OCI-LY7 (cell line): ENCODE measurements at regions not wholly inside any gene's neighbourhood (a gene's known extent, or its start where the extent isn't known, plus 50 kb on each side); places are given as distances from the start of the nearest gene placed in this dataset.

ENCODE experiments used
- BruUV-seq: library from RNA; stranded (reverse); fragments of 400-500 nt; replicated peaks from 2 replicates; lab custom pipeline; 2021; lab: Mats Ljungman, UMichigan
- CTCF ChIA-PET: fragments of 300-600 bp; sonication (Branson Sonifier 250); formaldehyde crosslinking; loops from one replicate; lab custom pipeline; 2022; ENCODE audit warnings: antibody characterized with exemption; ENCODE audit not compliant: unreplicated experiment; lab: Charles Lee
- POLR2A ChIA-PET: fragments of 300-600 bp; sonication (Branson Sonifier 250); formaldehyde crosslinking; loops from one replicate; lab custom pipeline; 2022; ENCODE audit warnings: antibody characterized with exemption; lab: Charles Lee
- DNase-seq: peaks from one replicate; pipeline ENCODE4 v3.0.0-alpha.2; 2015; ENCODE audit warnings: low spot score
- H2AFZ ChIP-seq: fragments of 200-600 bp; sonication (generic), shearing (Covaris generic); 2 replicates; pipeline ENCODE4 v1.6.1; 2014; ENCODE audit warnings: mild to moderate bottlenecking, antibody characterized with exemption, low read length, moderate library complexity
- H3K27ac ChIP-seq: fragments of 200-600 bp; sonication (generic); 2 replicates; pipeline ENCODE4 v1.5.1; 2014; ENCODE audit warnings: mixed run types, low read depth, mild to moderate bottlenecking, moderate library complexity, low read length, inconsistent platforms; ENCODE audit not compliant: poor library complexity, severe bottlenecking
- H3K36me3 ChIP-seq: fragments of 200-600 bp; sonication (generic); 2 replicates; pipeline ENCODE4 v1.6.1; 2014; ENCODE audit warnings: mild to moderate bottlenecking, antibody characterized with exemption, low read length, moderate library complexity, mixed read lengths; ENCODE audit not compliant: insufficient read depth
- H3K4me1 ChIP-seq: fragments of 200-600 bp; sonication (generic); 2 replicates; pipeline ENCODE4 v1.5.1; 2014; ENCODE audit warnings: mild to moderate bottlenecking, low read length; ENCODE audit not compliant: insufficient read depth, poor library complexity, severe bottlenecking
- H3K4me2 ChIP-seq: fragments of 200-600 bp; sonication (generic); 2 replicates; pipeline ENCODE4 v1.6.1; 2014; ENCODE audit warnings: mild to moderate bottlenecking, low read length
- H3K4me3 ChIP-seq: fragments of 200-600 bp; sonication (generic); 2 replicates; pipeline ENCODE4 v1.5.1; 2014; ENCODE audit warnings: mild to moderate bottlenecking, low read depth, low read length; ENCODE audit not compliant: poor library complexity, severe bottlenecking
- H3K79me2 ChIP-seq: fragments of 200-600 bp; sonication (generic); 2 replicates; pipeline ENCODE4 v1.6.1; 2016; ENCODE audit warnings: low read depth, mild to moderate bottlenecking, low read length, moderate library complexity, mixed read lengths; ENCODE audit not compliant: insufficient read depth
- H3K9me2 ChIP-seq: fragments of 200-600 bp; sonication (generic); 2 replicates; pipeline ENCODE4 v1.6.1; 2016; ENCODE audit warnings: mild to moderate bottlenecking, low read length, mixed read lengths; ENCODE audit not compliant: insufficient read depth
- H3K9me3 ChIP-seq: fragments of 200-600 bp; sonication (generic); 2 replicates; pipeline ENCODE4 v1.6.1; 2014; ENCODE audit warnings: mild to moderate bottlenecking, mixed run types, low read length, mixed read lengths
- H4K20me1 ChIP-seq: fragments of 200-600 bp; sonication (generic); 2 replicates; pipeline ENCODE4 v1.6.1; 2014; ENCODE audit warnings: mild to moderate bottlenecking, antibody characterized with exemption, low read length, moderate library complexity, mixed read lengths; ENCODE audit not compliant: insufficient read depth
- CTCF ChIP-seq: fragments of 200-600 bp; sonication (generic); conservative IDR thresholded peaks from 2 replicates; pipeline ENCODE4 v1.5.1; 2014; ENCODE audit warnings: mild to moderate bottlenecking, antibody characterized with exemption, low read length, moderate library complexity, mixed read lengths
- EZH2phosphoT487 ChIP-seq: fragments of 200-600 bp; sonication (generic); IDR thresholded peaks from 2 replicates; pipeline ENCODE4 v1.6.1; 2018; ENCODE audit warnings: low read depth, borderline replicate concordance, mild to moderate bottlenecking, mixed run types, antibody characterized with exemption, low read length, moderate library complexity, mixed read lengths
- intact Hi-C: fragments of 100-400 bp; cut with micrococcal nuclease; formaldehyde crosslinking; loops from one replicate; pipeline ENCODE4 v1.10.0; 2022; ENCODE audit not compliant: unreplicated experiment

GRCh38 chr2:188663301-188663700 lies 310.9 kb upstream of the COL3A1 start:
- TF ChIP-seq CTCF = no peak
- no peak for TF ChIP-seq EZH2phosphoT487
- no peak overlapping the region for H3K4me3 ChIP-seq
- intact Hi-C loops = no loop called here
- no peaks in the 10 kb centered on the region for H4K20me1 ChIP-seq
- no peaks in the 10 kb centered on the region for H3K9me3 ChIP-seq
- H3K4me1 ChIP-seq = no peaks in the 10 kb centered on the region
- H3K36me3 ChIP-seq = no peaks in the 10 kb centered on the region
- no peaks in the 10 kb centered on the region for H3K79me2 ChIP-seq
- no TSS peak for BruUV-seq
- ChIA-PET CTCF (no interaction called here), POLR2A (interaction anchor here (0.7 kb wide), 1 partner anchor 1888 kb away, joined by 3 read pairs; no protein-coding TSS in a partner anchor)
- no peak overlapping the region for H2AFZ ChIP-seq
- H3K4me2 ChIP-seq = no peak overlapping the region
- DNase-seq = no peak
- no peaks in the 10 kb centered on the region for H3K9me2 ChIP-seq
- no peak overlapping the region for H3K27ac ChIP-seq

- no TSS peak for BruUV-seq
- CTCF ChIA-PET = no interaction called here
- no peak for TF ChIP-seq EZH2phosphoT487
- no peak for TF ChIP-seq CTCF
- Histone ChIP-seq H3K4me1 (no peaks in the 10 kb centered on the region), H3K27ac (no peak overlapping the region), H3K9me3 (no peaks in the 10 kb centered on the region), H3K9me2 (no peaks in the 10 kb centered on the region), H4K20me1 (no peaks in the 10 kb centered on the region), H3K79me2 (no peaks in the 10 kb centered on the region), H3K4me2 (no peak overlapping the region), H2AFZ (no peak overlapping the region), H3K36me3 (no peaks in the 10 kb centered on the region), H3K4me3 (no peak overlapping the region)
- no peak for DNase-seq
- POLR2A ChIA-PET = no interaction called here
- intact Hi-C loops = no loop called here
These were observed 309.8 kb upstream of the COL3A1 start for GRCh38 chr2:188664416-188664815.

GRCh38 chr2:188664951-188665595 lies 309.1 kb upstream of the COL3A1 start:
- Histone ChIP-seq H3K9me3 (no peaks in the 10 kb centered on the region), H3K4me3 (no peak overlapping the region), H3K4me2 (no peak overlapping the region), H3K27ac (no peak overlapping the region), H4K20me1 (no peaks in the 10 kb centered on the region), H3K79me2 (no peaks in the 10 kb centered on the region), H3K36me3 (no peaks in the 10 kb centered on the region), H2AFZ (no peak overlapping the region), H3K4me1 (no peaks in the 10 kb centered on the region), H3K9me2 (no peaks in the 10 kb centered on the region)
- ChIA-PET CTCF (no interaction called here), POLR2A (interaction anchor here (0.7 to 0.9 kb wide), 2 partner anchors 9 to 11 kb away, joined by 3 read pairs; no protein-coding TSS in a partner anchor)
- TF ChIP-seq EZH2phosphoT487 (no peak), CTCF (no peak)
- no TSS peak for BruUV-seq
- DNase-seq = no peak
- intact Hi-C loops = no loop called here
